SK-N-SH (cell line): ENCODE measurements at regions not wholly inside any gene's neighbourhood (a gene's known extent, or its start where the extent isn't known, plus 50 kb on each side); places are given as distances from the start of the nearest gene placed in this dataset.

ENCODE experiments used
- CTCF ChIA-PET: fragments of 300-600, 350-600 bp; formaldehyde crosslinking; extraction: SDS; loops from one replicate; lab custom pipeline; 2021; lab: Yijun Ruan, JAX
- POLR2A ChIA-PET: fragments of 350-600 bp; sonication (Branson Sonifier 250); formaldehyde crosslinking; extraction: SDS; loops from one replicate; lab custom pipeline; 2020; ENCODE audit warnings: antibody characterized with exemption, inconsistent platforms; lab: Yijun Ruan, JAX
- DNase-seq: peaks from one replicate; pipeline ENCODE4 v3.0.0; 2012
- H2AFZ ChIP-seq: fragments of 200-600 bp; sonication (generic); 2 replicates; pipeline ENCODE4 v1.8.1; 2016; ENCODE audit warnings: antibody characterized with exemption, mild to moderate bottlenecking, low read depth
- H3F3A ChIP-seq: fragments of 200-600 bp; sonication (generic); replicated peaks from 2 replicates; pipeline ENCODE3; 2016; ENCODE audit warnings: antibody characterized with exemption, mild to moderate bottlenecking; ENCODE audit not compliant: insufficient read depth
- H3K27ac ChIP-seq, 2 experiments: fragments of 200-500 bp in 1 of 2; fragments of 200-600 bp in 1 of 2; sonication (Bioruptor generic) in 1 of 2; sonication (generic), shearing (Covaris generic) in 1 of 2; 2 replicates each; pipeline versions ENCODE4 v1.5.1 to v1.6.1; 2014 to 2016; ENCODE audit warnings: low read depth in 2 of 2, inconsistent platforms in 1 of 2, low read length in 1 of 2, mild to moderate bottlenecking in 1 of 2, mixed read lengths in 1 of 2
- H3K27me3 ChIP-seq: fragments of 200-600 bp; sonication (generic), shearing (Covaris generic); 2 replicates; pipeline ENCODE4 v1.6.1; 2016; ENCODE audit warnings: mixed run types; ENCODE audit not compliant: insufficient read depth
- H3K36me3 ChIP-seq, 2 experiments: fragments of 200-500 bp in 1 of 2; fragments of 200-600 bp in 1 of 2; sonication (Bioruptor generic) in 1 of 2; sonication (generic) in 1 of 2; replicated peaks in 1 of 2; 2 replicates each; pipeline versions ENCODE3 to v1.5.1; 2014 to 2016; ENCODE audit warnings: low read length in 1 of 2, mild to moderate bottlenecking in 1 of 2; ENCODE audit not compliant: insufficient read depth in 2 of 2, control insufficient read depth in 1 of 2
- H3K4me1 ChIP-seq, 2 experiments: fragments of 200-500 bp in 1 of 2; fragments of 200-600 bp in 1 of 2; sonication (Bioruptor generic) in 1 of 2; sonication (generic), shearing (Covaris generic) in 1 of 2; 2 replicates each; pipeline versions ENCODE4 v1.5.1 to v1.6.1; 2014 to 2016; ENCODE audit warnings: low read depth in 1 of 2, low read length in 1 of 2, mixed run types in 1 of 2; ENCODE audit not compliant: insufficient read depth in 2 of 2, control insufficient read depth in 1 of 2
- H3K4me2 ChIP-seq: fragments of 200-600 bp; sonication (generic), shearing (Covaris generic); 2 replicates; pipeline ENCODE4 v1.6.1; 2017; ENCODE audit warnings: mixed run types
- H3K4me3 ChIP-seq, 2 experiments: fragments of 200-500 bp in 1 of 2; fragments of 200-600 bp in 1 of 2; sonication (Bioruptor generic) in 1 of 2; sonication (generic), shearing (Covaris generic) in 1 of 2; 2 replicates each; pipeline versions ENCODE4 v1.5.1 to v1.8.1; 2014 to 2016; ENCODE audit warnings: low read depth in 2 of 2, inconsistent platforms in 1 of 2, low read length in 1 of 2, mild to moderate bottlenecking in 1 of 2, mixed read lengths in 1 of 2, moderate library complexity in 1 of 2
- H3K79me2 ChIP-seq: fragments of 200-600 bp; sonication (generic); 2 replicates; pipeline ENCODE4 v1.8.1; 2017; ENCODE audit warnings: mild to moderate bottlenecking; ENCODE audit not compliant: insufficient read depth
- H3K9ac ChIP-seq: fragments of 200-600 bp; sonication (generic); 2 replicates; pipeline ENCODE4 v1.6.1; 2017; ENCODE audit warnings: mixed run types
- H3K9me2 ChIP-seq: fragments of 200-600 bp; sonication (generic); 2 replicates; pipeline ENCODE4 v1.6.1; 2017; ENCODE audit warnings: mixed run types
- H3K9me3 ChIP-seq: fragments of 200-600 bp; sonication (generic); 2 replicates; pipeline ENCODE4 v1.6.1; 2017; ENCODE audit warnings: mixed run types, mild to moderate bottlenecking, moderate library complexity
- H4K20me1 ChIP-seq: fragments of 200-600 bp; sonication (generic); 2 replicates; pipeline ENCODE4 v1.6.1; 2017; ENCODE audit warnings: mild to moderate bottlenecking, mixed run types; ENCODE audit not compliant: insufficient read depth
- CTCF ChIP-seq: fragments of 200-600 bp; sonication (generic); IDR thresholded peaks from 2 replicates; pipeline ENCODE4 v1.6.1; 2017; ENCODE audit warnings: antibody characterized with exemption, mild to moderate bottlenecking, moderate library complexity
- ELF1 ChIP-seq: IDR thresholded peaks from 2 replicates; pipeline ENCODE4 v1.4.0; 2012
- EP300 ChIP-seq, 2 experiments: IDR thresholded peaks; 2 replicates each; pipeline versions ENCODE4 v1.4.0 to v1.6.1; 2012; ENCODE audit warnings: borderline replicate concordance in 1 of 2, low read depth in 1 of 2, low read length in 1 of 2
- FOSL2 ChIP-seq: IDR thresholded peaks from 2 replicates; pipeline ENCODE4 v1.4.0; 2012; ENCODE audit warnings: low read depth, mild to moderate bottlenecking, moderate library complexity, borderline replicate concordance
- FOXJ3 ChIP-seq: sonication (generic); formaldehyde crosslinking; IDR thresholded peaks from 2 replicates; pipeline ENCODE4 v1.5.1; 2020; ENCODE audit warnings: mild to moderate bottlenecking, missing genetic modification reagents
- GABPA ChIP-seq: IDR thresholded peaks from 2 replicates; pipeline ENCODE4 v1.4.0; 2012; ENCODE audit warnings: low read depth, mild to moderate bottlenecking
- GATA2 ChIP-seq: sonication (generic); formaldehyde crosslinking; IDR thresholded peaks from 2 replicates; pipeline ENCODE4 v1.5.0; 2020; ENCODE audit warnings: mild to moderate bottlenecking, missing genetic modification reagents
- IRF3 ChIP-seq: fragments of 150-350 bp; IDR thresholded peaks from 2 replicates; pipeline ENCODE4 v1.6.1; 2016; ENCODE audit warnings: mild to moderate bottlenecking, low read depth, low read length
- MAX ChIP-seq: IDR thresholded peaks from 2 replicates; pipeline ENCODE4 v1.4.0; 2012; ENCODE audit warnings: low read depth
- MEF2A ChIP-seq: IDR thresholded peaks from 2 replicates; pipeline ENCODE4 v1.4.0; 2012; ENCODE audit warnings: low read depth, borderline replicate concordance
- MXI1 ChIP-seq: IDR thresholded peaks from 2 replicates; pipeline ENCODE4 v1.6.1; 2012; ENCODE audit warnings: mild to moderate bottlenecking, low read depth, low read length, improper control_type of control experiment
- REST ChIP-seq: IDR thresholded peaks from 2 replicates; pipeline ENCODE4 v1.6.1; 2012; ENCODE audit warnings: mild to moderate bottlenecking, low read depth, low read length, moderate library complexity
- RFX5 ChIP-seq: IDR thresholded peaks from 2 replicates; pipeline ENCODE4 v1.6.1; 2012; ENCODE audit warnings: mild to moderate bottlenecking, improper control_type of control experiment, low read length
- TCF12 ChIP-seq: IDR thresholded peaks from 2 replicates; pipeline ENCODE4 v1.4.0; 2012
- USF1 ChIP-seq: IDR thresholded peaks from 2 replicates; pipeline ENCODE4 v1.4.0; 2012; ENCODE audit warnings: low read depth, borderline replicate concordance
- USF2 ChIP-seq: fragments of 150-350 bp; IDR thresholded peaks from 2 replicates; pipeline ENCODE4 v1.6.1; 2017; ENCODE audit warnings: antibody characterized with exemption, low read length, low read depth, borderline replicate concordance
- WGBS: methylation state at CpG from one replicate; pipeline ENCODE4 v1.1.6; 2017; ENCODE audit warnings: low lambda C conversion rate; 5-methylcytosine and 5-hydroxymethylcytosine counted together

- H3K9me3 ChIP-seq, result no peaks in the 10 kb centered on the region
- H3K9ac ChIP-seq, result no peak overlapping the region
- TF ChIP-seq REST (no peak), MXI1 (no peak), USF2 (no peak), MEF2A (no peak), USF1 (no peak), MAX (no peak), ELF1 (no peak), TCF12 (no peak), RFX5 (no peak), GABPA (no peak), FOXJ3 (CRISPR knock-in tag) (no peak), CTCF (no peak), FOSL2 (no peak), GATA2 (CRISPR knock-in tag) (no peak), IRF3 (no peak), EP300 (IDR thresholded peaks at IDR 0.05; ENCODE audit: borderline replicate concordance in 1 of 2, low read depth in 1 of 2, low read length in 1 of 2) (no peak)
- H3K4me3 ChIP-seq, result no peak overlapping the region
- no peak overlapping the region for H2AFZ ChIP-seq
- H3F3A ChIP-seq, result no peaks in the 10 kb centered on the region
- H3K79me2 ChIP-seq, result no peaks in the 10 kb centered on the region
- H3K27ac ChIP-seq, result no peak overlapping the region
- H3K27me3 ChIP-seq, result no peaks in the 10 kb centered on the region
- no peaks in the 10 kb centered on the region; a peak in 1 of 4 replicates for H3K4me1 ChIP-seq
- no peak for DNase-seq
- ChIA-PET POLR2A (no interaction called here), CTCF (no interaction called here)
- WGBS, result 81% methylated on average over 2 of the region's 2 CpGs
- H3K4me2 ChIP-seq, result no peak overlapping the region
- no peaks in the 10 kb centered on the region for H3K36me3 ChIP-seq
- no peaks in the 10 kb centered on the region for H4K20me1 ChIP-seq
- no peaks in the 10 kb centered on the region for H3K9me2 ChIP-seq
Measured at GRCh38 chr6:156660389-156660788, 116.8 kb upstream of the ARID1B start.
